ENCODE measurements at regions not wholly inside any gene's neighbourhood (a gene's known extent, or its start where the extent isn't known, plus 50 kb on each side); places are given as distances from the start of the nearest gene placed in this dataset.

GRCh38 chr6:100267721-100268123 is 197.0 kb downstream of the SIM1 start:
- no peak for DNase-seq

- DNase-seq, result no peak
Observed at GRCh38 chr6:100266494-100267401, 198.0 kb downstream of the SIM1 start.

GRCh38 chr6:100262086-100262485 is 202.6 kb downstream of the SIM1 start:
- DNase-seq, result no peak

- DNase-seq, result no peak
Observed at GRCh38 chr6:100261486-100261885, 203.2 kb downstream of the SIM1 start.

- no peak for DNase-seq
Observed at GRCh38 chr6:100260584-100260983, 204.1 kb downstream of the SIM1 start.

- DNase-seq, result no peak
Observed at GRCh38 chr6:100259865-100260264, 204.9 kb downstream of the SIM1 start.

GRCh38 chr6:100258752-100259151 is 206.0 kb downstream of the SIM1 start:
- no peak for DNase-seq

- no peak for DNase-seq
Observed at GRCh38 chr6:100257793-100258395, 206.8 kb downstream of the SIM1 start.

GRCh38 chr6:100255701-100256100 is 209.0 kb downstream of the SIM1 start:
- DNase-seq, result no peak

GRCh38 chr6:100247123-100247522 is 217.6 kb downstream of the SIM1 start:
- no peak for DNase-seq

- no peak for DNase-seq
Observed at GRCh38 chr6:100246206-100246605, 218.5 kb downstream of the SIM1 start.

GRCh38 chr6:100240798-100241197 is 223.9 kb downstream of the SIM1 start:
- no peak for DNase-seq

- DNase-seq, result no peak
Observed at GRCh38 chr6:100237821-100238220, 226.9 kb downstream of the SIM1 start.

- DNase-seq, result no peak
Observed at GRCh38 chr6:100236389-100236788, 228.3 kb downstream of the SIM1 start.

- DNase-seq, result no peak
Observed at GRCh38 chr6:100235631-100236030, 229.1 kb downstream of the SIM1 start.

GRCh38 chr6:100234625-100235024 is 230.1 kb downstream of the SIM1 start:
- no peak for DNase-seq

- DNase-seq, result no peak
Observed at GRCh38 chr6:100232781-100233573, 231.7 kb downstream of the SIM1 start.

GRCh38 chr6:100230953-100231316 is 233.8 kb downstream of the SIM1 start:
- no peak for DNase-seq

- no peak for DNase-seq
Observed at GRCh38 chr6:100230115-100230952, 234.4 kb downstream of the SIM1 start.

- DNase-seq, result no peak
Observed at GRCh38 chr6:100229512-100229911, 235.2 kb downstream of the SIM1 start.

- peak; percentile 32 to 49 for DNase-seq
Observed at GRCh38 chr6:100228834-100229441, 234.9 kb upstream of the MCHR2 start.

- no peak for DNase-seq
Observed at GRCh38 chr6:100228437-100228833, 234.4 kb upstream of the MCHR2 start.

Data from stimulated activated CD4-positive, alpha-beta T cell treated with anti-CD3 and anti-CD28 coated beads, Interleukin-2, amount 100 ng/mL, for 24 hours (primary cell).